ENCODE measurements at regions not wholly inside any gene's neighbourhood (a gene's known extent, or its start where the extent isn't known, plus 50 kb on each side); places are given as distances from the start of the nearest gene placed in this dataset.
A peak's percentile ranks its signal among the peaks of the same experiment; 100 is the strongest.

DNA sequence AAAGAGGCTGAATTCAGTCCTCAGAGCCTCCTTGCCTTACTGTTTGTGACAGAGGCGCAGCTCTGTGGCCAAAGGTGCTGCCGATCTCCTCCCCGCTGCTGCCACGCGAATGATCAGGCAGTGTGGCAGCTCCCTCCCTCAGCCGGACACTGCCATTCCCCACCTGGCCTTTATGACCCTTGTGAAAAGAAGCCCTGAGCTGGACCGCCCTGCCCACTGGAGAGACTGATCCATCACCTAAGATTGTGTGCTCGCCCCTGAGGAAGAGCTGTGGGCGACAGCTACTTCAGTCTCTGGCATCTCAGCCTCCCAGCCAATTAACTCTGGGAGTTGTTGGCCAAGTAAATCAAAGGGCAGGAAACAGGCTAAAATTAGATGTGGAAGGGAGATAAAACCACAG, 90.9 kb downstream of the CARTPT start:
- Histone ChIP-seq H3K9me3 (ENCODE audit: control insufficient read depth, low read length) (no peaks in the 10 kb centered on the region), H3K79me1 (replicated peaks; ENCODE audit: low read length, poor library complexity, severe bottlenecking) (no peaks in the 10 kb centered on the region), H3K4ac (ENCODE audit: low read depth in 1 of 2, low read length in 2 of 2) (no peak overlapping the region), H2BK15ac (ENCODE audit: low read depth, poor library complexity, severe bottlenecking) (no peak overlapping the region), H3K14ac (ENCODE audit: low read length in 2 of 2) (peak overlapping the region in 1 of 2 experiments; percentile 96), H2BK120ac (ENCODE audit: low read depth, low read length) (no peak overlapping the region), H2AFZ (ENCODE audit: low read depth, low read length) (no peak overlapping the region), H3K18ac (ENCODE audit: low read depth in 1 of 2, low read length in 2 of 2) (peak overlapping the region in 1 of 2 experiments; percentile 68), H3K4me1 (ENCODE audit: control insufficient read depth, insufficient read depth, low read depth, low read length) (peaks cover 3% of the 10 kb centered on the region), H3K27ac (ENCODE audit: low read length, poor library complexity, severe bottlenecking) (no peak overlapping the region), H2AK5ac (ENCODE audit: low read length, severe bottlenecking) (no peak overlapping the region), H4K91ac (ENCODE audit: low read length) (peak overlapping the region; percentile 27), H3K4me2 (ENCODE audit: low read length, poor library complexity, severe bottlenecking) (no peak overlapping the region), H3K4me3 (ENCODE audit: insufficient read depth in 1 of 2, low read depth in 1 of 2, low read length in 2 of 2) (peak overlapping the region in 1 of 2 experiments; percentile 17), H2BK5ac (ENCODE audit: low read depth, low read length, poor library complexity, severe bottlenecking) (no peak overlapping the region), H2BK12ac (ENCODE audit: low read length in 2 of 2) (no peak overlapping the region), H3K9ac (ENCODE audit: low read length) (no peak overlapping the region), H3K36me3 (ENCODE audit: control insufficient read depth in 1 of 2, insufficient read depth in 2 of 2, low read depth in 1 of 2, low read length in 2 of 2) (no peaks in the 10 kb centered on the region), H3K23ac (ENCODE audit: low read length in 2 of 2) (no peak overlapping the region), H3K27me3 (ENCODE audit: control insufficient read depth in 1 of 2, insufficient read depth in 1 of 2, low read length in 2 of 2) (peaks cover 4 to 23% of the 10 kb centered on the region in 2 experiments), H4K8ac (ENCODE audit: low read length) (peak overlapping the region; percentile 7)
- WGBS = 61% methylated on average over 9 of the region's 9 CpGs
- no peak for DNase-seq

DNA sequence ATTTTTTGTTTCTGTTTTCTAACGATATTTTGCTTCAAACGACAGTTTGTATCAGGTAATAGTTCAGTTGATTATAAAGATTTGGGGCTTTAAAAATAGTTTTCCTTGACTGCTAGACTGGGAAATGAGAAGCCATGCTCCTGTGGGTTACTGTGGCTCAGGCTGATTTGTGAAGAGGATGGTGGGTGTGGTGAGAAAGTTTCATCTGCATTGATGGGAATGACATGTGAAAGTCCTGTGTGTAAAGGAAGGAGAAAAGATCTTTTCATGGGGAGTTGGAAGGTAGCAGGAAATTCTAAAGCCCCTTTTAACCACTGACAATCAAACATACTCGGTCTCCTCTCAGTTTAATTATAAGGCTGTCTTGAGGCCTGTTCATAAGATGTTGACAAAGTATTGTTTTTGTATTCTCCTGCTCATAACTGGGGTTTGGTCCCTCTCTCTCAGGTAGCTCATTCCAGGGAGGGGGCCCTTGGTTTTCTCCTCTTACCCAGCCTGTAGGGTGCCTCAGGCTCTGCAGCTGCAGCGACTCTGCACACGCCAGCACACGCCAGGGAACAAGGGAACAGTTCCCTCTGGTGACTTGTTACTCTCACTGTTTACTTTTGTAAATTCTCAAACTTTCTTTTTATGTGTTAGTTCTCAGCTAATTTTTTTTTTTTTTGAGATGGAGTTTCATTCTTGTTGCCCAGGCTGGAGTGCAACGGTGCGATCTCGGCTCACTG, 91.6 kb downstream of the CARTPT start:
- peaks cover 4 to 29% of the 10 kb centered on the region in 2 experiments for H3K27me3 ChIP-seq (ENCODE audit: control insufficient read depth in 1 of 2, insufficient read depth in 1 of 2, low read length in 2 of 2)

DNA sequence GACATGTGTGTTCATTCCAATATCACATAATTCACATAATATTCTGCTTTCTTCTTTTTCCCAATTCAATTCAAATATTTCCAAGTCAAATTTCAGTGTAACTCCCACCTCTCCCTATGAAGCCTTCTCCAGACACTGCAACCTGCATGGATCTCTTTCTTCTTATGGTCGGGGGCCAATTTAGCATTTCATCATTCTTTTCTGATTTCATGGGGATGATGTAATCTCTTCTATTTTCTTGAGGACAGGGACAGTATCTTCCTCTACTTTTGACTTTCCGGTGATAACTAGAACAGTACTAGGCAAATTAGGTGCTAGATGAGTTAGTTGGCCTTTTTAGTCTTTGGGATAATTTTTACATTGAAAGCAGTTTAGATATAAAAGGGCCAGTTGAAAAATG, 92.7 kb downstream of the CARTPT start:
- Histone ChIP-seq H3K27ac (ENCODE audit: low read length, poor library complexity, severe bottlenecking) (no peak overlapping the region), H3K4me1 (ENCODE audit: control insufficient read depth, insufficient read depth, low read depth, low read length) (peaks cover 3% of the 10 kb centered on the region), H4K8ac (ENCODE audit: low read length) (no peak overlapping the region), H3K9me3 (ENCODE audit: control insufficient read depth, low read length) (no peaks in the 10 kb centered on the region), H2AK5ac (ENCODE audit: low read length, severe bottlenecking) (no peak overlapping the region), H3K4me2 (ENCODE audit: low read length, poor library complexity, severe bottlenecking) (no peak overlapping the region), H2BK5ac (ENCODE audit: low read depth, low read length, poor library complexity, severe bottlenecking) (no peak overlapping the region), H2AFZ (ENCODE audit: low read depth, low read length) (no peak overlapping the region), H2BK15ac (ENCODE audit: low read depth, poor library complexity, severe bottlenecking) (no peak overlapping the region), H3K4me3 (ENCODE audit: insufficient read depth in 1 of 2, low read depth in 1 of 2, low read length in 2 of 2) (no peak overlapping the region), H4K91ac (ENCODE audit: low read length) (no peak overlapping the region), H3K36me3 (ENCODE audit: control insufficient read depth in 1 of 2, insufficient read depth in 2 of 2, low read depth in 1 of 2, low read length in 2 of 2) (no peaks in the 10 kb centered on the region), H3K4ac (ENCODE audit: low read depth in 1 of 2, low read length in 2 of 2) (no peak overlapping the region), H3K14ac (ENCODE audit: low read length in 2 of 2) (no peak overlapping the region), H2BK12ac (ENCODE audit: low read length in 2 of 2) (no peak overlapping the region), H3K79me1 (replicated peaks; ENCODE audit: low read length, poor library complexity, severe bottlenecking) (no peaks in the 10 kb centered on the region), H3K18ac (ENCODE audit: low read depth in 1 of 2, low read length in 2 of 2) (no peak overlapping the region), H3K27me3 (ENCODE audit: control insufficient read depth in 1 of 2, insufficient read depth in 1 of 2, low read length in 2 of 2) (peaks cover 8 to 36% of the 10 kb centered on the region in 2 experiments), H2BK120ac (ENCODE audit: low read depth, low read length) (no peak overlapping the region), H3K23ac (ENCODE audit: low read length in 2 of 2) (no peak overlapping the region), H3K9ac (ENCODE audit: low read length) (no peak overlapping the region)
- WGBS = 100% methylated on average over 1 of the region's 2 CpGs
- DNase-seq = no peak

More for the DNA sequence above, 91.6 kb downstream of the CARTPT start:
- Histone ChIP-seq H3K14ac (ENCODE audit: low read length in 2 of 2) (no peak overlapping the region), H4K91ac (ENCODE audit: low read length) (no peak overlapping the region), H4K8ac (ENCODE audit: low read length) (no peak overlapping the region), H3K4me2 (ENCODE audit: low read length, poor library complexity, severe bottlenecking) (no peak overlapping the region), H3K4me3 (ENCODE audit: insufficient read depth in 1 of 2, low read depth in 1 of 2, low read length in 2 of 2) (no peak overlapping the region), H2BK12ac (ENCODE audit: low read length in 2 of 2) (no peak overlapping the region), H3K27ac (ENCODE audit: low read length, poor library complexity, severe bottlenecking) (no peak overlapping the region), H3K4ac (ENCODE audit: low read depth in 1 of 2, low read length in 2 of 2) (no peak overlapping the region), H2BK120ac (ENCODE audit: low read depth, low read length) (no peak overlapping the region), H2BK15ac (ENCODE audit: low read depth, poor library complexity, severe bottlenecking) (no peak overlapping the region), H2AFZ (ENCODE audit: low read depth, low read length) (no peak overlapping the region), H3K23ac (ENCODE audit: low read length in 2 of 2) (no peak overlapping the region), H2AK5ac (ENCODE audit: low read length, severe bottlenecking) (no peak overlapping the region), H2BK5ac (ENCODE audit: low read depth, low read length, poor library complexity, severe bottlenecking) (no peak overlapping the region), H3K79me1 (replicated peaks; ENCODE audit: low read length, poor library complexity, severe bottlenecking) (no peaks in the 10 kb centered on the region), H3K18ac (ENCODE audit: low read depth in 1 of 2, low read length in 2 of 2) (no peak overlapping the region), H3K9ac (ENCODE audit: low read length) (no peak overlapping the region), H3K4me1 (ENCODE audit: control insufficient read depth, insufficient read depth, low read depth, low read length) (peaks cover 3% of the 10 kb centered on the region), H3K36me3 (ENCODE audit: control insufficient read depth in 1 of 2, insufficient read depth in 2 of 2, low read depth in 1 of 2, low read length in 2 of 2) (no peaks in the 10 kb centered on the region), H3K9me3 (ENCODE audit: control insufficient read depth, low read length) (no peaks in the 10 kb centered on the region)
- DNase-seq = no peak
- WGBS = 92% methylated on average over 9 of the region's 9 CpGs

DNA sequence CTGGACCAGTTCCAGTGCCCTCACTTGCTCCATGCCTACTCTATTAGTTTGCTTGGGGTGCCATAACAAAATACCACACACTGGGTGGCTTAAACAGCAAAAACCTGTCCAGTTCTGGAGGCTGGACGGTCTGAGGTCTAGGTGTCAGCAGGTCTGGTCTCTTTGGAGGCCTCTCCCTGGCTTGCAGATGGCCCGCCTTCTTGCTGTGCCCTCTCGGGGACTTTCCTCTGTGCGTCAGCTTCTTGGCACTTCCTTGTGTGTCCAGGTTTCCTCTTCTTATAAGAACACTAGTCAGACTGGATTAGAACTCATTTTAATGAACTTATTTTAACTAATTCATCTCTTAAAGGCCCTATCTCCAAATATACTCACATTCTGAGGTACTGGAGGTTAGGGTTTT, 97.2 kb downstream of the CARTPT start:
- 79% methylated on average over 4 of the region's 4 CpGs for WGBS
- Histone ChIP-seq H3K9ac (ENCODE audit: low read length) (no peak overlapping the region), H3K4me1 (ENCODE audit: control insufficient read depth, insufficient read depth, low read depth, low read length) (no peaks in the 10 kb centered on the region), H3K23ac (ENCODE audit: low read length in 2 of 2) (no peak overlapping the region), H3K18ac (ENCODE audit: low read depth in 1 of 2, low read length in 2 of 2) (no peak overlapping the region), H2BK5ac (ENCODE audit: low read depth, low read length, poor library complexity, severe bottlenecking) (no peak overlapping the region), H3K4me2 (ENCODE audit: low read length, poor library complexity, severe bottlenecking) (no peak overlapping the region), H4K8ac (ENCODE audit: low read length) (no peak overlapping the region), H4K91ac (ENCODE audit: low read length) (no peak overlapping the region), H2AK5ac (ENCODE audit: low read length, severe bottlenecking) (no peak overlapping the region), H2BK12ac (ENCODE audit: low read length in 2 of 2) (no peak overlapping the region), H2BK120ac (ENCODE audit: low read depth, low read length) (no peak overlapping the region), H3K79me1 (replicated peaks; ENCODE audit: low read length, poor library complexity, severe bottlenecking) (no peaks in the 10 kb centered on the region), H3K9me3 (ENCODE audit: control insufficient read depth, low read length) (peaks cover 8% of the 10 kb centered on the region), H3K27me3 (ENCODE audit: control insufficient read depth in 1 of 2, insufficient read depth in 1 of 2, low read length in 2 of 2) (peaks cover 14 to 28% of the 10 kb centered on the region in 2 experiments), H3K27ac (ENCODE audit: low read length, poor library complexity, severe bottlenecking) (no peak overlapping the region), H3K36me3 (ENCODE audit: control insufficient read depth in 1 of 2, insufficient read depth in 2 of 2, low read depth in 1 of 2, low read length in 2 of 2) (no peaks in the 10 kb centered on the region), H3K4me3 (ENCODE audit: insufficient read depth in 1 of 2, low read depth in 1 of 2, low read length in 2 of 2) (no peak overlapping the region), H2BK15ac (ENCODE audit: low read depth, poor library complexity, severe bottlenecking) (no peak overlapping the region), H2AFZ (ENCODE audit: low read depth, low read length) (no peak overlapping the region), H3K4ac (ENCODE audit: low read depth in 1 of 2, low read length in 2 of 2) (no peak overlapping the region), H3K14ac (ENCODE audit: low read length in 2 of 2) (no peak overlapping the region)
- no peak for DNase-seq

Measured in mesenchymal stem cell (in vitro differentiated cells and primary cell).